ENCODE measurements at regions not wholly inside any gene's neighbourhood (a gene's known extent, or its start where the extent isn't known, plus 50 kb on each side); places are given as distances from the start of the nearest gene placed in this dataset.

GRCh38 chr10:59107147-59107546 is 69.3 kb upstream of the PHYHIPL start:
- no peaks in the 10 kb centered on the region for H3K27me3 ChIP-seq
- H3K36me3 ChIP-seq: no peaks in the 10 kb centered on the region
- no peaks in the 10 kb centered on the region for H3K9me3 ChIP-seq
- TF ChIP-seq CTCF (IDR thresholded peaks at IDR 0.05): no peak
- TF ChIP-seq POLR2AphosphoS5 (IDR thresholded peaks at IDR 0.05): no peak
- H3K4me3 ChIP-seq: no peak overlapping the region
- WGBS, 2 donors: 38 to 58% methylated on average over 1 of the region's 1 CpG
- intact Hi-C loops (cut with DNase I): no loop called here
- DNase-seq: no peak
- H3K27ac ChIP-seq: no peak overlapping the region
- no peaks in the 10 kb centered on the region for H3K4me1 ChIP-seq

- Histone ChIP-seq H3K36me3 (no peaks in the 10 kb centered on the region), H3K27ac (no peak overlapping the region), H3K4me1 (no peaks in the 10 kb centered on the region), H3K27me3 (no peaks in the 10 kb centered on the region), H3K4me3 (no peak overlapping the region), H3K9me3 (no peaks in the 10 kb centered on the region)
- intact Hi-C loops (cut with DNase I): no loop called here
- TF ChIP-seq POLR2A (IDR thresholded peaks at IDR 0.05) (no peak), CTCF (IDR thresholded peaks at IDR 0.05) (no peak), POLR2AphosphoS5 (IDR thresholded peaks at IDR 0.05) (no peak), EP300 (IDR thresholded peaks at IDR 0.05) (no peak)
- 78 to 89% methylated on average over 1 of the region's 1 CpG for WGBS, 2 donors
- no peak for DNase-seq
These were observed 68.1 kb upstream of the PHYHIPL start for GRCh38 chr10:59108296-59108870.

- TF ChIP-seq POLR2AphosphoS5 (IDR thresholded peaks at IDR 0.05) (no peak), POLR2A (IDR thresholded peaks at IDR 0.05) (no peak), EP300 (IDR thresholded peaks at IDR 0.05) (no peak), CTCF (IDR thresholded peaks at IDR 0.05) (no peak)
- no peak overlapping the region for H3K4me3 ChIP-seq
- WGBS, 2 donors: 8 to 18% methylated on average over 1 of the region's 1 CpG
- H3K9me3 ChIP-seq: no peaks in the 10 kb centered on the region
- DNase-seq: no peak
- H3K27me3 ChIP-seq: no peaks in the 10 kb centered on the region
- H3K27ac ChIP-seq: no peak overlapping the region
- no peaks in the 10 kb centered on the region for H3K36me3 ChIP-seq
- intact Hi-C loops (cut with DNase I): no loop called here
- H3K4me1 ChIP-seq: no peaks in the 10 kb centered on the region
These were observed 67.6 kb upstream of the PHYHIPL start for GRCh38 chr10:59108886-59109288.

- TF ChIP-seq POLR2A (IDR thresholded peaks at IDR 0.05) (no peak), CTCF (IDR thresholded peaks at IDR 0.05) (no peak), EP300 (IDR thresholded peaks at IDR 0.05) (no peak), POLR2AphosphoS5 (IDR thresholded peaks at IDR 0.05) (no peak)
- DNase-seq: no peak
- Histone ChIP-seq H3K4me1 (no peaks in the 10 kb centered on the region), H3K4me3 (no peak overlapping the region), H3K27me3 (no peaks in the 10 kb centered on the region), H3K9me3 (no peaks in the 10 kb centered on the region), H3K27ac (no peak overlapping the region), H3K36me3 (no peaks in the 10 kb centered on the region)
- WGBS, 2 donors: 79 to 83% methylated on average over 2 of the region's 2 CpGs
- intact Hi-C loops (cut with DNase I): no loop called here
These were observed 66.6 kb upstream of the PHYHIPL start for GRCh38 chr10:59109826-59110225.

GRCh38 chr10:59124187-59124586 is 52.3 kb upstream of the PHYHIPL start:
- intact Hi-C loops (cut with DNase I): no loop called here
- 92 to 93% methylated on average over 3 of the region's 3 CpGs for WGBS, 2 donors
- no peaks in the 10 kb centered on the region for H3K36me3 ChIP-seq
- H3K4me3 ChIP-seq: no peak overlapping the region
- H3K9me3 ChIP-seq: no peaks in the 10 kb centered on the region
- no peak for TF ChIP-seq EP300 (IDR thresholded peaks at IDR 0.05)
- no peak for TF ChIP-seq CTCF (IDR thresholded peaks at IDR 0.05)
- TF ChIP-seq POLR2A (IDR thresholded peaks at IDR 0.05): no peak
- TF ChIP-seq POLR2AphosphoS5 (IDR thresholded peaks at IDR 0.05): no peak
- DNase-seq: no peak
- H3K4me1 ChIP-seq: peaks cover 0 to 10% (median 5%) of the 10 kb centered on the region in 4 donors
- no peaks in the 10 kb centered on the region for H3K27me3 ChIP-seq
- H3K27ac ChIP-seq: no peak overlapping the region

Measured in sigmoid colon (tissue), 6 donors.